ENCODE measurements at regions not wholly inside any gene's neighbourhood (a gene's known extent, or its start where the extent isn't known, plus 50 kb on each side); places are given as distances from the start of the nearest gene placed in this dataset.

- DNase-seq (ENCODE audit: low read depth) (peak; percentile 47), FAIRE-seq (no peak)
Measured at GRCh38 chr4:151527699-151528098, 118.7 kb downstream of the FHIP1A start.

GRCh38 chr4:151529187-151529586 lies 120.2 kb downstream of the FHIP1A start:
- Histone ChIP-seq H3K4me3 (ENCODE audit: low read depth, low read length) (no peak overlapping the region), H3K27me3 (ENCODE audit: control insufficient read depth, insufficient read depth, low read length) (no peaks in the 10 kb centered on the region), H3K36me3 (ENCODE audit: control insufficient read depth, insufficient read depth, low read length) (no peaks in the 10 kb centered on the region)
- FAIRE-seq, result peak; percentile 18
- no peak for TF ChIP-seq CTCF (IDR thresholded peaks at IDR 0.05; ENCODE audit: insufficient read depth, low read length, severe bottlenecking)
- DNase-seq (ENCODE audit: low read depth), result no peak

More at GRCh38 chr4:151527699-151528098, 118.7 kb downstream of the FHIP1A start:
- no peak for TF ChIP-seq CTCF (IDR thresholded peaks at IDR 0.05; ENCODE audit: insufficient read depth, low read length, severe bottlenecking)
- no peak overlapping the region for H3K4me3 ChIP-seq (ENCODE audit: low read depth, low read length)
- no peaks in the 10 kb centered on the region for H3K36me3 ChIP-seq (ENCODE audit: control insufficient read depth, insufficient read depth, low read length)
- no peaks in the 10 kb centered on the region for H3K27me3 ChIP-seq (ENCODE audit: control insufficient read depth, insufficient read depth, low read length)

- TF ChIP-seq CTCF (IDR thresholded peaks at IDR 0.05; ENCODE audit: insufficient read depth, low read length, severe bottlenecking), result no peak
- no peak for FAIRE-seq
- peak; percentile 67 for DNase-seq (ENCODE audit: low read depth)
- Histone ChIP-seq H3K27me3 (ENCODE audit: control insufficient read depth, insufficient read depth, low read length) (no peaks in the 10 kb centered on the region), H3K4me3 (ENCODE audit: low read depth, low read length) (no peak overlapping the region), H3K36me3 (ENCODE audit: control insufficient read depth, insufficient read depth, low read length) (no peaks in the 10 kb centered on the region)
Measured at GRCh38 chr4:151530230-151530629, 121.3 kb downstream of the FHIP1A start.

- peak; percentile 14 for TF ChIP-seq CTCF (IDR thresholded peaks at IDR 0.05; ENCODE audit: insufficient read depth, low read length, severe bottlenecking)
- DNase-seq (ENCODE audit: low read depth) (no peak), FAIRE-seq (no peak)
- H3K4me3 ChIP-seq (ENCODE audit: low read depth, low read length), result no peak overlapping the region
- H3K36me3 ChIP-seq (ENCODE audit: control insufficient read depth, insufficient read depth, low read length), result no peaks in the 10 kb centered on the region
- H3K27me3 ChIP-seq (ENCODE audit: control insufficient read depth, insufficient read depth, low read length), result no peaks in the 10 kb centered on the region
Measured at GRCh38 chr4:151530783-151531182, 121.8 kb downstream of the FHIP1A start.

GRCh38 chr4:151532001-151532708 lies 123.2 kb downstream of the FHIP1A start:
- no peak for DNase-seq (ENCODE audit: low read depth)
- no peak for FAIRE-seq
- Histone ChIP-seq H3K4me3 (ENCODE audit: low read depth, low read length) (no peak overlapping the region), H3K36me3 (ENCODE audit: control insufficient read depth, insufficient read depth, low read length) (no peaks in the 10 kb centered on the region), H3K27me3 (ENCODE audit: control insufficient read depth, insufficient read depth, low read length) (no peaks in the 10 kb centered on the region)
- TF ChIP-seq CTCF (IDR thresholded peaks at IDR 0.05; ENCODE audit: insufficient read depth, low read length, severe bottlenecking), result no peak

- DNase-seq (ENCODE audit: low read depth), result no peak
- Histone ChIP-seq H3K4me3 (ENCODE audit: low read depth, low read length) (no peak overlapping the region), H3K36me3 (ENCODE audit: control insufficient read depth, insufficient read depth, low read length) (no peaks in the 10 kb centered on the region), H3K27me3 (ENCODE audit: control insufficient read depth, insufficient read depth, low read length) (no peaks in the 10 kb centered on the region)
- FAIRE-seq, result no peak
- no peak for TF ChIP-seq CTCF (IDR thresholded peaks at IDR 0.05; ENCODE audit: insufficient read depth, low read length, severe bottlenecking)
Measured at GRCh38 chr4:151534195-151534594, 125.2 kb downstream of the FHIP1A start.

All from bronchial epithelial cell (primary cell).